A204.1 (cell line): ENCODE measurements at regions not wholly inside any gene's neighbourhood (a gene's known extent, or its start where the extent isn't known, plus 50 kb on each side); places are given as distances from the start of the nearest gene placed in this dataset.

Experiments used
- FAIRE-seq: peaks from 2 replicates; lab custom pipeline; 2012; peaks lifted over from hg19 to GRCh38; lab: Jason Lieb, UNC

DNA sequence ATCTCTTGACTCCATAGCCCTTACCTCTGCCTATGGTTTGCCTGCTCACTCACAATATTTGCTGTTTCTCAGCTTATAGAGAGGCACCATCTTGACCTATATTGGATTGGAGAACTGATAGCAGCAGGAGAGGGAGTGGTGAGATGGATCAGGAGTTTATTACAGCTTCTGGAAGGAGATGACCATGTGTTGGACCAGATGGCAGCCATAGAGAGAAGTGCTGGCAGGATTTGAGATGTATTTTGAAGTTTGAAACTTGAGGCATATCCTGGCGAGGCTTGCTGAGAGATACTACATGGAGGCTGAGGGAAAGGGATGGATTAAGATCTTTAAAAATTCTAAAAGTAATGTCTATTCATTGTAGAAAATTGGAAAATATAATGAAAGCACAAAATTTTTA is 198.0 kb upstream of the ZFP64 start:
- no peak for FAIRE-seq

DNA sequence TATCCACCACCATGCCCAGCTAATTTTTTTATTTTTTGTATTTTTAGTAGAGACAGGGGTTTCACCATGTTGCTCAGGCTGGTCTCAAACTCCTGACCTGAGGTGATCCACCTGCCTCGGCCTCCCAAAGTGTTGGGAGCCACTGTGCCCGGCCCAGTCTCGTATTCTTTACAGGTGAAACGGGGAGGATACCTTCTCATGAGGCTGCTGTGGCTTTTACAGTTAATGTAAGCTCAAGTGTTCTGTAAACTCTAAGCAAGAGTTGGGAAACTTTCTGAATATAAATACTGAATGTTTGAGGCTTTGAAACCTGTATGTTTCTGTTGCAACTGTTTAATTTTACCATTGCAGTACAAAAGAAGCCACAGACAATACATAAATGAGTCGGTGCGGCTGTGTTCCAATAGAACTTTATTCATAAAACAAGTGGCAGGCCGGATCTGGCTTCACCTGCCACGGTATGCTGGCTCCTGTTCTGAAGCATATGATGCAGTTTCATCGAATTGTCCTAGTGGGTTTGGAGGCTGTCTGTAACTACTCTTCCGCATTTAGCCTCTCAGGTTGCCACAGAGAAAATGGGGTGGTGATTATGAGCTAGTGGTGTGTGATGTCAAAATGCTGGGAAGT is 192.5 kb upstream of the ZFP64 start:
- no peak for FAIRE-seq

DNA sequence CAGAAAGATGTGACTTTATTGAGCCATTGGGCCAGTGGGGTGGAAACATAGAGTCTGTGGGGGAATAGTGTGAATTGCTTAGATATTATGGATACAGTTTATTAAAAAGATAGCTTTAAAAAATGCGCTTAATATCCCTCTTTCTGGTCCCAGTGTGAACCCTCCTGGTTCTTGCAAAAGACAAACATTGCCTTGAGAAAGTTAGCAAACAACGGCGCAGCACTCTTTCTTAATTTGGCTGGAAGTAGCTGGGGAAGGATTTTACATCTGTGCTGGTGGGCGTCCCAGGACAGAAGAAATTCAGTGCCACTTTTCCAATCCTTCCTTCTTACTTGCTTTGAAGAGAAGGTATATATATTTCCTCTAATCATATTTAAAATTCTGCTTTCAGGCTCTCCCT is 191.4 kb upstream of the ZFP64 start:
- FAIRE-seq: no peak

DNA sequence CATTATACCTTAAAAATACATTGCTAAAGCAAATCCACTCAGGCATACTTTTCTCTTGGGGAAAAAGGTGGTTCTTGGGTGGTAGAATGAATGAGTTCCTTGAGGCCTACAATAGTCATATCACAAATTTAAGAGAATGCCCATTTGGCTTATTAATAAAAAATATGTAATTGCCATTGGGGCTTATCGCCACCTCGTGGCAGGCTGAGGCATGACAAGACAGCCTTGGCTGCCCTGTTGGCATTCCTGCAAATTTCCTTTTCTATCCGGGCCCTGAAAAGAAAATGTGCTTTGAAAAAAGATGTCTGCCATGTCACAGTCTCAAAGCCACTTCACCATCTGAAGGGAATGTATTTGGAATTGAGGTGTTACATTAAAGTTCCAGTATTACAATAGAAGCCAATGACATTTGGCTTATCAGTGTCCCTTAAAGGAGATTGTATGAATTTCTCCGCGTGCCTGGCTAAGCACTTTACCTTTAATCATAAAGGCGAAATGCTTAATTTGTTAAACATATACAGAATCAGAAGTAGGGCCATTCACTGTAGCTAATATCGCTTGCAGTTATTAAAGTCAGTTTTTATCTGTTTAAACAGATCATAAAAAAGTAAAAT is 188.3 kb upstream of the ZFP64 start:
- no peak for FAIRE-seq

DNA sequence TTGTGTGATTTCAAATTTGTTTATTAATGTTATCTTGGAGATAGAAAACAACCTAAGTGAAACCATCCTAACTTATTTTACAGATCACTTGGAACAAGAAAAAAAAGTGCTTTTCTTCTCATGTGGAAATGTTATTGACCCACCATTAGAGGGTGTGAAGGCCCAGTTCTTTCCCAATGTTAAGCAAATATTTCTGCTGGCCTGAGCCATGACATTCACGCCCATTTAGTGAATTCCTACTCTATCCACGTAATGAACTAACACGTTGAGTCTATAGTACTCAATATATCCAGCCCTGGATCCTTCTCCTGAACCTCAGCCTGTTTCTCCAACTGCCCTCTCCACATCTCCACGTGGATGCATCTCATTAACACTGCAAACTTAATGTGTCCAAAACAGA is 180.6 kb upstream of the ZFP64 start:
- no peak for FAIRE-seq

DNA sequence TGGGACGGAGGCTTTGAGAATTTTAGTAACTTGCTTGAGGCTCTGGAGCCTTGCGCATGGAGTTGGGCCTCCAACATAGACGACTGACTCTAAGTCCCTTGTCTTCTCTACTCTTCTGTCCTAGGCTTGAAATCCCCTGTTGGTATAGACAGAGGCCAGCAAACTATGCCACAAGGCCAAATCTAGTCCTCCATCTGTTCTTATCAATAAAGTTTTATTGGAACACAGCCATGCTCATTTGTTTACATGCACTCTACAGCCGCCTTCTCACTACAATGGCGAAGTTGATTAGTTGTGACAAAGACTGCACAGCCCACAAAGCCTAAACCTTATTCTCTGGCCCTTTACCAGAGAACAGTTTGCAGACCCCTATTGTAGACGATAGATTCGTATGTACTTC is 174.1 kb upstream of the ZFP64 start:
- no peak for FAIRE-seq

DNA sequence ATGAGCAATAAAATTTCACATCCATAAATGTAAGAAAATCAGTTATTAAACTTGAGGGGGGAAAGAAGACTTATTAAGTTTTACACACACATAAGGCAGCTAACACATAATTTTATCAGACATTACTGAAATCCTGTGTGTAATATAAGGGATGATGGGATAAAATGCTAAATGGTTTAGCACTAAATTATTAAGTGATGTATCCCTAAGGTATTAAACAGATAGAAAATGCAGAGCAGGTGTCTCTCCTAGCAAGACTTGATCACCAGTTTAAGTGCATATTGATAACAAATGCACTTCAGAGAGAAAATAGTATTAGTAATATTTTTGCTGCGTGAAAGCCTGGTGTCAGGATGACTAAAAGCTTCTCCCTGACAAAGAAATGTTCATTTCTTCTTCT is 172.8 kb upstream of the ZFP64 start:
- FAIRE-seq: no peak

DNA sequence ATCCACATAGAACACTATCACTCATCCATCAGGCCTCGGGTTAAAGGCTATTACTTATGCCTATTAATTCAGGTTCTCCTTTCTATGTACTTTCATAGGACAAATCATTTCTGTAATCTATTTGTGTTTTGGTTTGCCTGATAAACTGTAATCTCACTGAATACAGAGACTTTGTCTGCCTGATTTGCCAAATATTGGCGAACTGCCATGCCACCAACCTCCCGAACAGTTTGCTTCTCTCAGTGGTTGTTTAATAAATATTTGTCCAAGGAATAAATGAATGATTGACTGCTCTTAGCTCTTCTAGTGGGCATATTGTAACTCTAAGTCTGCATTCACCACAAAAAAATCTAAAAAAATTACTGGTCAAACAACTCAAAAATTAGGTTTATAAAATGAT is 170.1 kb upstream of the ZFP64 start:
- no peak for FAIRE-seq

DNA sequence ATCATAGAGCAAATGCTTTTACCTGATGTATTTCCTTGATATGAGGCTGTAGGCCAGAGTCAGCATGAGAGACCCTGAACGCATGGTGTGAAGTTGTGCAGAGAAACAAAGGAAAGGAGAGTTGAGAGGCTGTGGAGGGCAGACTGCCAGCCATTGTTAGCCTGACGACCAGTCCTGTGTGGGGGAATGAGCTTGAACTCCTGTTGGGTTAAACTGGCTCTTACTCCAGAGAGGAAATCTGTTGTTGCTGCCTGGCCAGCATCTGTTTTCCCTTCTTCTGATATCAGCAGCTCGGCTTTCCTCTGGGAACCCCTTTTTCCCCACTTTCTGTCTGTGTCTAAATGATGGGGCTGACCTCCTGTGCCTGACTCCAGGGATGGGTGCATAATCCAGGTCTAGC is 158.2 kb upstream of the ZFP64 start:
- no peak for FAIRE-seq

DNA sequence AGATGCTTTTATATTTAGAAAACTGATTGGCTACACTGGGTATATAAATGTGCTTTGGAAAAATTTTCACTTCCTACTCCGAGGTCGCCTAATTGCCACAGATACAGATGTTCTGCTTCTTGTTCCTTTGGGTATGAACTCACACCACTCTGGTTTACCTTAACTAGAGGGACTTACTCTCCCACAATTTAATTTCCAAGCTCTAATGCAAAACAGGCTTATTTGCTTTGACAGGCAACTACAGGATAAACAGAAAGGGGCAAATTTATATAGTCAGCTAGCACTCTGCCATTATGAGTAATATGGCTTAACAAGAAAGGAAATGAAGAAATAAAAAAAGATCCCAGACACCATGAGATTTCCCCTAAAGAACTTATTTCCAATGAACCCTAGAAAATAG is 156.9 kb upstream of the ZFP64 start:
- FAIRE-seq: no peak

DNA sequence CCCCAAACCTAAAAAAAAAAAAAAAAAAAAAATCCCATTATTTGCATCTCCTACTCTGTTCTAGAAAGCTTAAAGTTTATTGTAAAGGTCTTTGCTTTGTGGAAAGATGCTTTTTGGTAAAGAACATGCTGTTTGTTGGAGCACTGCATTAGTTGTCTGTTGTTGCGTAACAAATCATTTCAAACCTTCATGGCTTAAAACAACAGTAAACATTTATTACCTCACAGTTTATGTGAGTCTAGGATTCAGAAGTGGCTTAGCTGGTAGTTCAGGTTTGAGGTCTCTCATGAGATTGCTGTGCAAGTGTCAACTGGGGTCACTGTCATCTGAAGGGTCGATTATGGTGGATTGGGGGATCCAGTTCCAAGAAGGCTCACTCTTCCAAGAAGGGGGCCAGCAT is 155.2 kb upstream of the ZFP64 start:
- FAIRE-seq: no peak

DNA sequence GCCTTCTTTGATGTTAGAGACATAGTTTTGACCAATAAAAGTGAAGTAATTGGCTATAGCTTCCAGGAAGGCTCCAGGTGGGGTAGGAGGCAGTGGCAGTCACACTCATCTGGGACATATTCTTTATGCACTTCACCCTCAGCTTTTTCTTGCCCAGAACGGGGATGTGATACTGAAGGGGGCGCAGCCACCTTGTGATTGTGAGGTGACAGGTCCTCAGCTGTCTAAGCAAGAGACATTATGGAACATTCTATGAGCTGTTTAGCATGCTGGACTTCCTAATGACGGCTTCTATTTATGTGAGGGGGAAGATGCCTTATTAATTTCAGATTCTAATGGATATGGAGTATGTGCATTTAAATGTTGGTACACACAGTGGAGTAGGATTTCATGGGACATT is 151.3 kb upstream of the ZFP64 start:
- FAIRE-seq: no peak

DNA sequence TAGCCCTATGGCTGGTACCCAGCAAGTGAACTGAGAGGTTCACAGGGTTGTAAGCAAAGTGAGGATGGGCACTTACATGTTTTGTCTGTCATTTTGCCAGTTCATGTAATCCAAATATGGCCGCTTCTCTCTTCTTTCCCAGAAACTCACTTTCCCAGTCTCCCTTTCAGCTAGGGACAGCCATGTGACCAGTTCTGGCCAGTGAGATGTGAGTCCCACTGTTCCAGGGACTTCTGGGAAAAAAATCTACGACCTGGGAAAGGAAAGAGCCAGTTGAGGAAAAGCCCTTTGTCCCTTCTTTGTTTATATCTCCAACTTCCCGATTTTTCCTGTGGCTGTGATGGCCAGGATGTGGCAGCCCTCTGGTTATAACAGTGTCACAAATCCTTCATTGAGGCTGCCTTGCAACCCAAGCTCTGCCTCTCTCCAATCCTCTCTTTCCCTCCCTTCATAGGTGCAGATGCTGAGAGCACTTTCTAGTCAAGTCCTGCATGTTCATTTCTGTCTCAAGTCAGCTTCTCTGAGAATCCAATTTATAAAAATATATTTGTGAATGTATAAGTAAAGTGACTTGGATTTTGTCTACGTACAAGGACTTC is 148.6 kb upstream of the ZFP64 start:
- no peak for FAIRE-seq

DNA sequence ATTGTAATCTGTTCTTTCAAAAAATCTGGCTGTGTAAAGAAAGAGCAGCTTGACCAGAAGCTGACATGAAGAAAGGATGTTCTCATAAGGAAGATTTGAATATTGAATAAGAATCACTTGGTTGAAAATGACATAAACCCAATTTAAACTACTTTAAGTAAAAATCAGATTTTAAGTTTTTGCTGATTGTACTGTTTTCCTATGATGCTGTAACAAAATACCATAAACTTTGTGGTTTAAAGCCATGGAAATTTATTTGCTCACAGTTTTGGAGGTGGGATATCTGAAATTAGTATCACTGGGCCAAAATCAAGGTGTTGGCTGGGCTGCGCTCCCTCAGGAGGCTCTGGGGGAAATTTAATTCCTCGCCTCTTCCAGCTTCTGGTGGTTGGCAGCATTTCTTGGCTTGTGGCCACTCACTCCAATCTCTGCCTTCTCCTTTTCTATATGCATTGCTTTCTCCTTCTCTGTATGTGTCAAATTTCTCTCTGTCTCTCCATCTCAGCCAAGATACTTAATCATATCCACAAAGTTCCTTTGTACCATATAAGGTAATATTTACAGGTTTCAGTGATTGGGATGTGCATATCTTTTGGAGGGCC is 141.2 kb upstream of the ZFP64 start:
- FAIRE-seq: no peak

DNA sequence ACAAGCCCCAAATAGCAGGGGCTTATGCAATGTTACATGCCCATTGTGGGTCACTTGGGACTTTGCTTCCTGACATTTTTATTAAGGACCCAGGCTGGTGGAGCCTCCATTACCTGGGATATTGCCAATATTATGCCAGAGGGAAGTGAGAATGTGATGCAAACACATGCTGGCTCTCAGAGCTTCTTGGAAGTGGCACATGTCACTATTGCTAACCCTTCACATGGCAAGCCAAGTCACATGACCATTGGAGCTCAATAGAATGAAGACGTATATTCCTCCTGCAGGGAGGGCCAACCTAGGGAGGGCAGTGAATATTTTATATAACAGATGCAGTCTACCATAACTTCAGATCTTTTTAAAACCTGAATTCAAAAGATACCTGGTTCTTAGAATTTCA is 140.7 kb upstream of the ZFP64 start:
- FAIRE-seq: no peak

DNA sequence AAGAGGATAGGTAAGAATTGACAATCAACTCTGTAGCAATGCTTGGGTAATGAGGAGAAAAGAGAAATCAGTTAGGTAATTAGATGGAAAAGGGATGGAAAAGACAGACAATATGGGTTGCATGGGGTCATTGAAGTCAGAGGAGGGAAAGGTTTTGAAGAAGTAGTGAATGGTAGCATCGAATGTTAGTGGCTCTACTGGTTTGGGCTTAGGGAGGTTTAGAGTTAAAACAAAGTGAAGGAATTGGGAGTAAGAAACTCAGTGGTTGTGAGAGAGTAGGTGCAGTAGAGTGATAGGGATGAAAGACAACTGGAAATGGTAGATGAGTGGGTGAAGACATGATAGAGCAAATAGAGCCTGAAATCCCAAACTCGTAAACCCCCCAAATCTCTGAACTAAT is 140.1 kb upstream of the ZFP64 start:
- no peak for FAIRE-seq

DNA sequence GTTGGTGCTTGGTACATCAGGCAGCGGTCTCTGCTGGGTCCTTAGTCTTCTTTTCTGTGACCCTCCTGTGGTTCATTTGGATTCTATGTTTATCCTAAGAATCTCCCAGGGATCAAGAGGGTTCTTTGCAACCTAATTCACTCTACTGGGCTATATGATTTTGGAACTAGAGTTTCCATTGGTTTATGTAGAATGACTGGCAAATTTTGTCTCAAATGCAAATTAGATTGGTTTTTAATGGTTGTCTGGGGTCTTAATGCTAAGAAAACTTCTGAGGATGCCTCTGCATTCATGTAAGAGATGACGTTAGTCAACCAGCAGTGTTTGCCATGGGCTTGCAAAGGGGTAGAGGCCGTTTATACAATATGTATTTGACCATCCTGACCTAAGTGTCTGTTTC is 129.8 kb upstream of the ZFP64 start:
- no peak for FAIRE-seq

DNA sequence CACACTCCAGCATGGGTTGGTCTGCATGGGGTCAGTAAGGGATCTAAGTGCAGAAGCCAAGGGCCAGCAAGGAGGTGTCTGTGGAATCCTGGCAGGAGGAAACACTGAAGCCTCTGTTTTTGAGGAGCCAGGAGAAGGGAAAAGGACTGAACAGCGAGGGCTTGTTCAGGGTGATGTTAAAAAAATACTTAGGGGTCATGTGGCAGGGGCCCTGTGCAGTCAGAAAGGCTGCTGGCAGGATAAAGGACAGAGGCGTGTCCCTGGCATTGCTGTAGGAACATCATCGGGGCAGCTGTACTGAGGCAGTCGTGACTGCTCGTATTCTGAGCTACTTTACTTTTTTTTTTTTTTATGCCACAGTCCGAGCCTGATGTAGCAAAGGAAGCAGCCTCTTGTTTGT is 127.1 kb upstream of the ZFP64 start:
- FAIRE-seq: no peak

DNA sequence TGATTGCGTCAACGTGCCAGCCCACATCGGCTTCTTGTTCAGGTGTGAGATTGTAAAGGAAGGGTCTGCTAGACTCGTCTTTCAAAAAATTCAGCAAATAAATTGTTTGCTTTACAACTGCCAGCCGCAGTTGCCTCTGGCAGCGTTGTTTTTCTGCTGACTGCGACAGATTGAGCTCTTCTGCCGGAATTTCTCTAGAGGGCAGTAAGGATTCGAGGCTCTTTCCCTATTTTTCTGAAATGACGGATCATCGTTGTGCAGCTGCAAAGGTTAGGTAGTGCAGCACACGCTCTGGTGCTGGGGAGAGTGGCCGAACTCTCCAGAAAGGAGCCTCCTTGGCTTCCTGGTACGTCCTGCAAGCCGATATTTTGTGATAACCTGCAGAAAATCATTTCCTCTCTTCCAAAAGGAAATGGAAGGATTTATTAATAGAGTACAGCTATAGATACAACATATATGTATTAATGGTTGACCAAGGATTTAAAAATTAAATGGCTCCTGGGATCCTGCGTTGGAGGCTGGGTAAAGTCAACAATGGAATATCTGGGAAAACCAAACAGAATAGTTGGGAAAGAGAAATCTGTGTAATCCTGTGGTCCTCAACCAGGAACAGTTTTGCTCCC is 121.9 kb upstream of the ZFP64 start:
- FAIRE-seq: peak; percentile 78

DNA sequence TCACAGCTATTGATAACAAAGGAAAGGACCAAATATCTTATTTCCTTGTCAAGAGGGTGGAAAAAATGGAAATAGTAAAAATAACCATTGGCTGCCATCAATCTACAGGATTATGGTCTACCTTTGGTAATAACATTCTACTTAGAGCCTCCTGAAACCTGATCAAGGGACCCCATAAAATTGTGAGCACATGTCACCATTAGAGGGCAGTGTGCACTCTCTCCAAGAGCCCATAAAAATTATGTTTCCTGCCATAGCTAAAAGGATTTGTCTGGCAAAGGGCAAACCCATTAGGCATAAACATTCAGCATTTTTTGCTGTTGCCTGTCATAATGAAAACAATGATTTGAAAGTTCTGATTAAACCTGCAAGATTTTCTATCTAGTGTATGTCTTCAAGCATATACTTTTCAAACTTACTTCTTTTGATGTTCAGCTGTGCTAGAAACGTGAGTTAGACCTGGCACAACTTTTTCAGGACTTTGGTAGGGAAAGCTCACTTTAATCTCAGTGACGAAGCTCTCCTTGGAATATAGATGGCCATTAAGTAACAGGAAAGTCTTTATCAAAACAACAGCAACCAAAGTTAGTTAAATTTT is 120.7 kb upstream of the ZFP64 start:
- peak; percentile 85 for FAIRE-seq

DNA sequence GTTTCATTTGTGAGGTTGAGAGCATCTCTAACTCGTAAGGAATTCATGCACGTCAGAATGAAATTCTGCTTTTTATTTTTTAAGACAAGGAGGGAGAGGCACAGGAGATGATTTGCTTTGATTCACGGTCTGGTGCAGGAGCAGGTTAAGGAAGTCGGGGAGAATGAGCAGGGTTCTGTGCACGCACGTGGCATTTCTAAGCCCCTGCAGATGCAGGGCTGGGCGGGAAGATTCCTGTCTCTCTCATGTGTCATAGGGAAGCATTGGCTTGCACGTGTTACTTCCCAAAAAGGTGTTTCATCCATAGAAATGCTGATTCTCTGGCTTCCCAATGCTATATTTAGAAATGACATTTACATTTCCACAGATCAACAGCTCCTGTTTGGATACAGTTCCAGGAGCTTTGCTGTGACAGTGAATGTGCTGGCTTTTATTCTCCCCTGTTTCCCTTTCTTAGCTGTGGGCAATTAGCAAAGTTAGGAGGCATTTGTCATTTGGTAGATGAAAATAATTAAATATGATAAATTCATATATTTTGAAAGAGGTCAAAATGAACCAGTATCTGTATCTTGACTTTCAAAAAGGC is 119.7 kb upstream of the ZFP64 start:
- FAIRE-seq: no peak

DNA sequence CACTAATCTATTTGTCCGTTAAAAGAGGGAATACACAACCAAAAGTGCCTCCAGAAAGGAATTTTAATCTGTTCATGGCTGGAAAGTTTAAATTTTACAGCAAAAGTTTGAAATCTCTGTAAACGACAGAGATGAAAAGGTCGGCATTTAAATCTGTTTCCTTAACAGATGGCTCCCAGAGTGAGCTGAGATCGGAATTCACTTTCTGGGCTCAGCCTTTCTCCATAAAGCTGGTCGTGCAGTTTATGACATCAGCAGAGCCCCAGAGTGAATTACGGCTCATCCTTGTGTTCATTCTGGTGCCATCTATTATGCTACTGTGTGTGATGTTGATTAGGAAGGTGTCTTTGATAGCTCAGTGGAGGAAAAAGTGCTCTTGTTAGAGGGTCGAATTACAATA is 117.6 kb upstream of the ZFP64 start:
- FAIRE-seq: no peak

DNA sequence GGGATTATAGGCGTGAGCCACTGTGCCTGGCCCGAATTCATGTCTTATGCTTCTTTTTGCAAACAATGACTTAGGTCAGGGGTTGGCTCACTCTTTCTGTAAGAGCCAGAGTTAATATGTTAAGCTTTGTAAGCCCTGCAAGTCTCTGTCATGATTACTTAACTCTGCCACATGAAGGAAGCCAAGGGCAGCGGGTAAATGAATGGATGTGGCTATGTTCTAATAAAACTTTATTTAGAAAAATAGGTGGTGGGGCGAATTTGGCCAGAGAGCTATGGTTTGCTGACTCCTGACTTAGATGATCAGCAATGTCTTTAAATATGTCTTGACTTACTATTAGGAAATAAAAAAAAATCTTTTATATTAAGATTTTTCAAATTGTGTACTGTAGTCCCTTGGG is 114.9 kb upstream of the ZFP64 start:
- FAIRE-seq: no peak
